NT2/D1 (cell line): ENCODE measurements at regions not wholly inside any gene's neighbourhood (a gene's known extent, or its start where the extent isn't known, plus 50 kb on each side); places are given as distances from the start of the nearest gene placed in this dataset.

ENCODE experiments used
- SUZ12 ChIP-seq: IDR thresholded peaks from 2 replicates; pipeline ENCODE4 v1.6.1; 2011; ENCODE audit not compliant: insufficient read length, insufficient read depth; ENCODE audit errors: extremely low read depth
- YY1 ChIP-seq: IDR thresholded peaks from 2 replicates; pipeline ENCODE4 v1.6.1; 2011; ENCODE audit not compliant: insufficient read length, insufficient read depth
- ZNF274 ChIP-seq: IDR thresholded peaks from 2 replicates; pipeline ENCODE4 v1.6.1; 2011; ENCODE audit warnings: mild to moderate bottlenecking, low read depth, low read length

DNA sequence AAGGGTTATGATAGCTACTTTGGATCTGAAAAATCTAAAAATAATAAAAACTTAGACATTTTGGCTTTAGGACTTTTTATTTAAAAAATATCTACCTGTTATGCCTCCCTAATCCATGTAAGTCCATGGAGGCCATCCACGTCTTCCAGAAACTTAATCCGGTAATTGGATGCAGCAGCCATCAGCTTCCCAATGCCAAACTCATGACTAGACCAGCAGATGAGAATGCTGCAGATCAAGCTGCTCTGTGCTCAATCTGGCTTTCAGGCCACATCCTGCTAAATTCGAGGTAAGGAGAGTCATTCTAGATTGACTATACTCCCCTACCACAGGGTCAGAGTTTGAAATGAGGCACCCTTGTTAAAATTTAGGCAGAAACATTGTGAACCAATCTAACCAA lies 168.5 kb upstream of the TCERG1L start:
- TF ChIP-seq ZNF274 (no peak), YY1 (no peak), SUZ12 (no peak)
